Urinary bladder (tissue), 3 donors: ENCODE measurements at regions not wholly inside any gene's neighbourhood (a gene's known extent, or its start where the extent isn't known, plus 50 kb on each side); places are given as distances from the start of the nearest gene placed in this dataset.

Experiments
- DNase-seq: peaks from one replicate; pipeline ENCODE4 v3.0.0-alpha.2; 2015; ENCODE audit errors: extremely low spot score
- H3K27ac ChIP-seq: one replicate; pipeline ENCODE4 v1.5.1; 2013; ENCODE audit warnings: low read depth, mild to moderate bottlenecking, moderate library complexity
- H3K36me3 ChIP-seq: one replicate; pipeline ENCODE4 v1.6.1; 2013; ENCODE audit warnings: mild to moderate bottlenecking, moderate library complexity; ENCODE audit not compliant: insufficient read depth
- H3K4me1 ChIP-seq: one replicate; pipeline ENCODE4 v1.6.1; 2013; ENCODE audit warnings: mild to moderate bottlenecking, moderate library complexity; ENCODE audit not compliant: insufficient read depth
- H3K4me3 ChIP-seq: one replicate; pipeline ENCODE4 v1.5.1; 2013; ENCODE audit warnings: low read depth, low read length
- WGBS: extraction: QIAGEN DNeasy Blood & Tissue Kit; methylation state at CpG from one replicate; pipeline ENCODE4 v1.1.7; 2013; 5-methylcytosine and 5-hydroxymethylcytosine counted together
- donor health status: healthy with polysubstance abuse.
- donor health status: healthy.

DNA sequence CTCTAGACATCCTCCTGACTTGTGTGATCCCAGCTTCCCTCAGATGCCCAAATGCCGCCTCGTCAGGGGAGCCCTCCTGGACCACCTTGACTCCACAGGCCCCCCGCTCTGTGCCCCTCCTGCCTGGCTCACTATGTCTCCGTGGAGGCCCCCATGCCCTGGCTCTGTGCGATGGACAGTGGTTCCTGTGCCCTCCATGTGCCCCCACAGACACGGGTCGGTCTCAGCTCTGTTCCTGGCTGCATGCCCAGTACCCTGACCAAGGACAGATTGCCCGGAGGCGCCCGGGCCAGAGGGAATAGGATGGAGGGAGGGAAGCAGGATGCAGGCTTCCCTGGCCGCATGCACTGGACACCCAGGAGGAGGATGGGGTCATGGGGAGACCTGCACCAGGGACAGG lies 1274.6 kb downstream of the BRD1 start:
- Histone ChIP-seq H3K27ac (no peak overlapping the region), H3K4me3 (no peak overlapping the region), H3K36me3 (no peaks in the 10 kb centered on the region), H3K4me1 (no peaks in the 10 kb centered on the region)
- no peak for DNase-seq
- WGBS = 70% methylated on average over 11 of the region's 11 CpGs

DNA sequence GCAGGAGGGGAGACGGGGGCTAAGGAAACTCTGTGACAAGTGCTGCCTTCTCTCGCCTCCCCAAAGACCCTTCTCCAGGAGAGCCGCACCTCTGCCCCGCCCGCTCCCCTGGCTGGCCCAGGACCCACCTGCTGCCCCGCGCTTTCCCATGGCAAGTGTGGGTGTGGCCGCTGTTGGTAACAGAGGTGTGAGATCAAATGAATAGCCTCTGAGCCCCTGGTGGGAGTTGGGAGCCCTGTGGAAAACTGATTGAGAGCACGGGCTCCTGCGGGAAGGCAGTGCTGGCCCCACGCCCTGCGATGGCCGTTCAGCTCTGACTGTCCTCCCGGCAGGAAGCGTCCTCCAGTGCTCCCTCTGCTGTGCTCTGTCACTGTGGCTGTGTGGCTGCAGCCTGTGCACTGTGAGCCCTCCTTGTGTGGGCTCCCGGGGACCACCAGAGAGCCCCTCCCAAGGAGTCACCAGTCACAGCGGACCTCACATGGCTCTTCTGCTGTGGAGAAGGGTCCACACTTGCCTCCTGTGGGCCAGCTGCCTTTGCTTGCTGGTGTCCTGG lies 1275.9 kb downstream of the BRD1 start:
- DNase-seq = no peak
- 77% methylated on average over 17 of the region's 17 CpGs for WGBS
- no peak overlapping the region for H3K4me3 ChIP-seq
- H3K4me1 ChIP-seq = no peaks in the 10 kb centered on the region
- H3K27ac ChIP-seq = no peak overlapping the region
- no peaks in the 10 kb centered on the region for H3K36me3 ChIP-seq

DNA sequence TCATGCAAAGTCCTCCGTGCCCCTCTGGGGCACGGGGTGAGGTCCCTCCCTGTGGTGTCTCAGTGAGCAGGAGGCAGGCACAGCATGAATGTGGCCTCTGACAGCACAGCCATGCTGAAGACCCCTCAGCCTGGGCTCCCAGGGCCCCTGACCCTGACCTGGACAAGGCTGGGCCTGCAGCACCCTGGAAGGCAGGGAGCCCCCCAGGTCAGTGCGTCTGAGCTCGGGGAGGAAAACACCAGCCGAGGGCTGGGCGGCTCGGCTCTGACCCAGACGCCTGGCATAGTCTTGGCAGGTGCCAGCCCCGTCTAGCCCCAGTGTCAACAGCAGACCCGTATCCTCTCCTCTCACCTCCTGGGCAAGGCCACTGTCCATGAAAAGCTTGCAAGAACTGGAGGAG lies 1276.6 kb downstream of the BRD1 start:
- Histone ChIP-seq H3K27ac (no peak overlapping the region), H3K36me3 (no peaks in the 10 kb centered on the region), H3K4me3 (no peak overlapping the region), H3K4me1 (no peaks in the 10 kb centered on the region)
- WGBS = 88% methylated on average over 10 of the region's 10 CpGs
- no peak for DNase-seq

DNA sequence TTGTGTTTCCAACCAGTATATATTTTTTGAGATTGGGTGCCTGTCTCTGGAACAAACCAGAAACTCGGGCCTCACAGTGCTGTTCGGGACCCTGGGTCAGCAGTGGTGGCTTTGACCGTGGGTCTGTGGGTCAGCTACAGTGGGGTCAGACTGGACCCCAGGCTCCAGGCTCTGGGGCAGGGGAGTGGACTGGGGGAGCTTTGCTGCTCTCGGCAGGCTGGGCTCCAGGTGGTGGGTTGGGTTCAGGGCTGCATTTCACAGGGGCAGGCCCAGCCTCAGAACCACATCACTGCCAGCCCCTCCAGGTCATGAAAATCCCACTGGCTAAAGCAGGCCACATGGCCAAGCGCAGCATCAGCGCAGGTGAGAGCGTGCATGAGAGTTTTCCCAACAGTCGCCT lies 1279.3 kb downstream of the BRD1 start:
- Histone ChIP-seq H3K27ac (no peak overlapping the region), H3K4me1 (no peaks in the 10 kb centered on the region), H3K4me3 (no peak overlapping the region), H3K36me3 (no peaks in the 10 kb centered on the region)
- DNase-seq = no peak
- 96% methylated on average over 8 of the region's 8 CpGs for WGBS

DNA sequence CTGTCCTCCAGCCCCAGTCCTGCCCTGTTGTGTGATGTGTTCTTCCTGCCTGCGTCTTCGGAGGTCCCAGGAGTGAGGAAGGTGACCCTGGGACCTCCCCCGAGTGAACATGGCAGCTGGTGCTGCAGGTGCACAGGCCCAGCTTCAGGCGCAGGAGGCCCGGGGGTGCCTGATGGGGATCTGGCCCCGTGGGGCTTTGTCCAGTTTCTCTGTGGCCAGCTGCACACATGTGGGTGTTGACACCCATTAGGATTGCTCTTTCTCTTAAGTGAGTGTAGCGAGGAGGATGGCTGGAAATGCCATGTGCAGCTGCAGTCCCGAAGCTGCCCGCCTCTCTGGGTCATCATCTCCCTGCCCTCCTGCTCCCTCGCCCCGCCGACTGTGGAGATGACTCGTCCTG lies 1279.7 kb downstream of the BRD1 start:
- no peak for DNase-seq
- Histone ChIP-seq H3K36me3 (no peaks in the 10 kb centered on the region), H3K27ac (no peak overlapping the region), H3K4me1 (no peaks in the 10 kb centered on the region), H3K4me3 (no peak overlapping the region)
- WGBS = 90% methylated on average over 13 of the region's 13 CpGs

DNA sequence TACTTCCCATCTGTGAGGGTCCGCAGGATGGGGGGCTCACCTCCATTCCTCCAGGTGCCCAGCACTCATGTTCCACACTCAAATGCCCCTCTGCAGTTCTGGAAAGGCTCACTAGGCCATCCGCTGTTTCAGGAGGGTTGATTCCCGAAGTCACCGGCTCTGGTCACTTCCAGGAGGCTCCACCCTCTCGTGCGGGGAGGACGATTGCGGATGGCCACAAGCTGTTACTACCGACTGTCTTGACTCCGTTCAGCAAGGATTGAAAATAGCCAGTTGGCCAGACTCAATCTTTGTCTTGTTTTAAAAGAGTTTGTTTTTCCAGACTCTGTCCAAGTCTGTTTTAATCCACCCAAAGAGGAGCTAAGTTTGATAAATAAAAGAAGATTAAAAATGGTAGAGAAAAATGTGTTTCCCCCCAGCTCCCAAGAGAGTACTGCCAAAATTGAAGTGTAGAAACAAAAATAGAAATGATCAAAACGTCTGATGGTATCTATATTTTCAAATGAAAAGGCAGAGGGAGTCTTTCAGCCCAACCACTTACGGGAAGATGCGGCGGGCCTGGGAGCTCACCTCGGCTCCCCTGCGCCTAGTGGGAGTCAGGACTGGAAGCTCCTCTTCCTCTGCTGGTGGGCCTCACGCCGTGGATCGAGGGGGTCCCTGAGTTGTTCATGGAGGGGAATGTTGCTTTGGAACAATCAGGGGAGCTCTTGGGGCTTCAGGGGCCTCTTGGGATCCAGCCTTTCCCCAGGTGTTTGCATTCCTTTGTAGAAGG lies 1280.8 kb downstream of the BRD1 start:
- Histone ChIP-seq H3K36me3 (no peaks in the 10 kb centered on the region), H3K4me1 (no peaks in the 10 kb centered on the region), H3K27ac (no peak overlapping the region), H3K4me3 (no peak overlapping the region)
- 52% methylated on average over 19 of the region's 19 CpGs for WGBS
- DNase-seq = no peak

DNA sequence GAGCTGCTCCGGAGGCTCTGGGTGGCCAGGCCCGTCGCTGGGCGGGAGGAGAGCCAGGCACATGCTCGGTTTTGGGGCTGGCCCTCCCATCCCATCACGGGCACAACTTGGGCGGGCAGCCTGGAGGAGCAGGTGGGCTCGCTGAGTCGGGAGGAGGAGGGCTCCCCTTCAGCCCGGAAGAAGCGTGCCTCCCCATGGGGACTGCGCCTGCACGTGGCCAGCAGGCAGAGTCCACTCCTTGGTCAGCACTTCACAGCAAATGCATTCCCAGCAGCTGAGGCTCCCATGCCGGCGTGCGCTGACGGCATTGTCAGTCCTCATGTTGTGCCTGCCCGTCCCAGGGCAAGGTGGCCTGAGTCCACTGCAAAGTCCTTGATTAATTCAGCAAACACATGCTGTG lies 1281.7 kb downstream of the BRD1 start:
- no peaks in the 10 kb centered on the region for H3K36me3 ChIP-seq
- no peak overlapping the region for H3K27ac ChIP-seq
- DNase-seq = no peak
- 88% methylated on average over 18 of the region's 18 CpGs for WGBS
- no peaks in the 10 kb centered on the region for H3K4me1 ChIP-seq
- H3K4me3 ChIP-seq = no peak overlapping the region

DNA sequence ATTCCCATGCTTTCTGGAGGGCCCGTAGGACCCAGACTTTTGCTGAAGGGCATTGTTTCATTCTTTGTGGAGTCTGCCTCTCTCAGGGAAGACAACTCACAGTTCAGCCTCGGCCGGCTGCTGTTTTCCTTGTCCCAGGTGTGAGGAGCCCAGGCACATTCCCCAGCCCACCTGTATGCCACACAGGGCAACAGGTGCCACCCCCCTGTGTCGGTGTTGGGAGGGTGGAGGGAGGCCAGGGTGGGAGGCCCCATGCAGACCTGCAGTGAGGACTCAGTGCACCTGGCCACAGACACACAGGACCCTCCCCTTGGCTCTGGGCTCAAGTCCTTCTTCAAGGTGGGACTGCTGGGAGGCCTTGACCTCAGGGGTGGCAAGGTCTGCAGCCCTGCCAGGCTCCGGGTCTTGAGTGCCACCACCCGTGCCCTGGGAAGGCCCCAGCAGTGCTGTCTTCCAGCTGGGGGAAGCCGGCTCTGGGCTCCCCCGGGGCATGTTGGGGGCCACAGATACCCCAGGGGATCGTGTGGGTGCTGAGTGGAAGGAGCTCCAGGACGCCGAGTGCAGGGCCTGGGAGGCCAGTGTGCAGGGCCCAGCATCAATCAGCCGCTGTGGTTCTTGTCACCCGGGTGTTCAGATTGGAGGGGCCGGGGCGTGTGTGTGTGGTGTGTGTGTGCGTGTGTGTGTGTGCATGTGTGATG lies 1286.1 kb downstream of the BRD1 start:
- WGBS = 87% methylated on average over 16 of the region's 16 CpGs
- no peak overlapping the region for H3K27ac ChIP-seq

DNA sequence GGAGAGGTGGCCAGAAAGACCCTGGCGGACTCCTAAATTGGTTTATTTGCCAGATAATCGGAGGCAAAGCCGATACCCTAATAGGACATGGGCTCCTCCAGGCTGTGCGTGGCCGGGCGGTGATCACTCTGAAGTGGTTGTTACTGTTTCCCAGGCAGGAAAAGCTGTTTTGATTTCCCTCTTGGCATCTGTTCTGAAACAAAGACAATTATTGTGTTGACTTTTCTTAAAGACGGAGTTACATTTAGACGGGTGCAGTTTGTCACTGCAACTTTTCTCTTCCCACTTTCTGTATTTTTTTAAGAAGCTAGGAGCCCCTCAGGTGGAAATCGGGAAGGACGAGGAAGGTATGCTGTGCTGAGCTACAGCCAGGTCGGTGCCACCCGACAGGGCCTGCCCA lies 1288.4 kb downstream of the BRD1 start:
- Histone ChIP-seq H3K4me3 (no peak overlapping the region), H3K4me1 (no peaks in the 10 kb centered on the region), H3K36me3 (no peaks in the 10 kb centered on the region), H3K27ac (no peak overlapping the region)
- WGBS = 80% methylated on average over 12 of the region's 12 CpGs
- no peak for DNase-seq

More for the DNA sequence above, 1286.1 kb downstream of the BRD1 start:
- H3K4me3 ChIP-seq = no peak overlapping the region
- DNase-seq = no peak
- H3K4me1 ChIP-seq = no peaks in the 10 kb centered on the region
- H3K36me3 ChIP-seq = no peaks in the 10 kb centered on the region

DNA sequence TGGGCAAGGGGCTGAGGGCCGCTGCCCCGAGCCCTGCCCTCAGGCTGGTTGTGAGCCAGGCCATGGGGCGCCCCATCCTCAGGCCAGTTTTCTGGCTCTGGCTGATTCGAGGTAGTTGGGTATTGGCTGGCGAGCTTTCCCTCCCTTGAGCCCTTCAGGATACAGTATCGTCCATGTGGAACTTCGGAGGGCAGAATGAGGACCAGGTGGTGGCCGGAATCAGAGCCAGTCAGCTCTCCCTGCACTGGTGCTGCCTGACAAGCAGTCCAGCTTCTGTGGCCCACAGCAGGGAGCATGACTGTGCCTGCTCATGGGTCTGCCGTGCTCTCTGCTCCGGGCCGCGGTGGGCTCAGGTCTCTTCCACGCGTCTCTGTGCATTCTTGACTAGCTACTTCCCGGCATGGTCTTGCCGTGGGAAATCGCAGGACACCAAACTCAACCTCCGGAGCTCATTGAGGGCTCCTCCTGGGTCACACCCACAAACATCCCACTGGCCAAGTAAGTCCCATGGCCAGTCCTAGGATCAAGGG lies 1289.3 kb downstream of the BRD1 start:
- no peaks in the 10 kb centered on the region for H3K36me3 ChIP-seq
- no peak for DNase-seq
- no peak overlapping the region for H3K4me3 ChIP-seq
- 91% methylated on average over 18 of the region's 18 CpGs for WGBS
- H3K27ac ChIP-seq = no peak overlapping the region
- no peaks in the 10 kb centered on the region for H3K4me1 ChIP-seq

DNA sequence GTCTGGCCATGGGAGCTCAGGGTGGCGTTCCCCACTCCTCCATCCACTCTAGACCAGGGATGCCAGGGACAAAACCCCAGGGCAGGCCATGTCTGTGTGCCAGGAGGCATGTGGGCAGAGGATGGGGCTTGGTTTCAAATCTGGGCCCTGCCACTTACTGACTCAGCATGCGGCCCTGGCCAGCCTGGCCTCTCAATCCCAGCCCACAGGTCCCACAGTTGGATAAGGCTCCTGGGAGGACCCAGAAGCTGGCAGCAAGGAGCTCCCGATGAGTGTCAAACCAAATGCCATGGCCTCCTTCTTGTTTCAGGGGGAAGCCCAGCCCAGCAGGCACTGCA lies 1290.4 kb downstream of the BRD1 start:
- no peaks in the 10 kb centered on the region for H3K36me3 ChIP-seq
- no peaks in the 10 kb centered on the region for H3K4me1 ChIP-seq
- DNase-seq = no peak
- whole genome bisulfite sequencing = 97% methylated on average over 3 of the region's 3 CpGs
- no peak overlapping the region for H3K27ac ChIP-seq
- no peak overlapping the region for H3K4me3 ChIP-seq

DNA sequence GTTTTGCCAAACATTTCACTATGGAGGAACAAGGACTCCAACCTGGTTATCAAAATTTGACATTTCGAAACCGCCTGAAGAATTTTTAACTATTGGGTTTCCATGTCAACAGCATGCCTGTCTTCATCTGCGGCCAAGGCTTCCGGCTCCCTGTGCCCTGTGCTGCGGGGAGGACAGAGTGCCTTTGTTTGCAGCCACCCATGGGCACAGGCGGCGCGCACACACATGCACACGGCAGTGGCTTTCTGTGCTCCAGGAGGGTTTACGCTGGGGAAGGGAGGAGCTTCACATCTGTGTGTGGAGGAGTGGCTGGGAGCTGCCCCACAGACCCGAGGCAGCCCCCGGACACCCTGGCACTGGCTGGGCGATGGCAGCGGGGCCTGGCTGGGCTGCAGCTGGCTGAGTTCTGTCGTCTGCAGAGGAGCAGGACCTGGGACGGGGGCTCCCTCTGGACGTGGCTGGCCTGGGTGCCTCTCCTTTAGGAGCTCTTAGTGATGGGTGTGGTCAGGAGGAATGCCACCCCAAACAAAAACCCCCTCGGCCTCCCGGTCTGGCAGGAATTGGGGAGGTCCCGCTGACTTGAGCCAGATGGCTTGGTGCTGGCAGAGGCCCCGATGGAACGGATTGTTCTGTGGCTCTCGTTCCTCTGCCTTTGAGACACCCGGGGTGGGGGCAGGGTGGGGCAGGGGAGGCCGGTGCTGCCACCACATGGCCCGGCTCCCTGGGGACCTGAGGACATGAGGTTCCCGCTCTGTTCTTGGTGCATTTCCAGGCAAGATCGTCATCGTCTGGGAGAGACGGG lies 1290.9 kb downstream of the BRD1 start:
- Histone ChIP-seq H3K4me1 (no peaks in the 10 kb centered on the region), H3K36me3 (no peaks in the 10 kb centered on the region), H3K4me3 (no peak overlapping the region), H3K27ac (no peak overlapping the region)
- 66% methylated on average over 30 of the region's 30 CpGs for WGBS
- DNase-seq = no peak

DNA sequence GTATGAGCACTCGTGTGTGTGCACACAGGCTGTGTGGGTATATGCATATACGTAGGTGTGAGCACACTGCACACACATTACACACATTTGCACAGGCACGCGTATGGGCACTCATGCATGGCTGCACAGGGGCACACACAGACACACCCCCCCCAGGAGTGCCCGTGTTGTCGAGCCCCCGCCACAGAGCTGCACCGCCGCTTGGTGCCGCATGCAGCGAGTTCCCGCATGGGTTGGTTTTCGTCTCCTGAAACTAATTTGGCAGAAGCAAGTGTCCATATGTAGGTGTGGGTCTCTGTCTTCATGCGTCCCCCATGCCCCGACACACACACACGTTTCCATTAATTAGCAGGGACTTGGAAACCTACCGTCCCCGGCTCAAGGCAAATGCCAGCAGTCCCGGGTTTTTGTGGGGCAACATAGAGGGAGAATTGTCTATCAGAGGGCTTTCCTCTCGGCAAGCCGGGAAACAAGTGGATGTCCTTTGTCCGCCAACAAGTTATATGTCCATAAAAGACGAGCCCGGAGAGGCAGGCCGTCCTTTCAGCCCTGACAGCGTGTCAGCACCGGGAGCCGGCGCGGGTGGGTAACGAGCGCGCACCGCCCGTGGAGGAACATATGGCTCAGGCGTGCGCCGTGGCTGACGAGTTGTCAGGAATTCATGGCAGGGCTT lies 1291.7 kb downstream of the BRD1 start:
- H3K4me3 ChIP-seq = no peak overlapping the region
- no peak overlapping the region for H3K27ac ChIP-seq
- 78% methylated on average over 39 of the region's 39 CpGs for WGBS
- H3K4me1 ChIP-seq = no peaks in the 10 kb centered on the region
- no peak for DNase-seq
- no peaks in the 10 kb centered on the region for H3K36me3 ChIP-seq
